CD4-positive, alpha-beta T cell treated with Interleukin-6 for 4 hours (primary cell): ENCODE measurements at regions not wholly inside any gene's neighbourhood (a gene's known extent, or its start where the extent isn't known, plus 50 kb on each side); places are given as distances from the start of the nearest gene placed in this dataset.
"Not testable (repeated sequence)": the region's sequence is repeated elsewhere in the genome, so short reads cannot be mapped to it uniquely, and the experiment has no call there.

Experiments used
- DNase-seq: peaks from one replicate; pipeline ENCODE4 v3.0.0-alpha.2; 2020; ENCODE audit warnings: mixed read lengths

DNA sequence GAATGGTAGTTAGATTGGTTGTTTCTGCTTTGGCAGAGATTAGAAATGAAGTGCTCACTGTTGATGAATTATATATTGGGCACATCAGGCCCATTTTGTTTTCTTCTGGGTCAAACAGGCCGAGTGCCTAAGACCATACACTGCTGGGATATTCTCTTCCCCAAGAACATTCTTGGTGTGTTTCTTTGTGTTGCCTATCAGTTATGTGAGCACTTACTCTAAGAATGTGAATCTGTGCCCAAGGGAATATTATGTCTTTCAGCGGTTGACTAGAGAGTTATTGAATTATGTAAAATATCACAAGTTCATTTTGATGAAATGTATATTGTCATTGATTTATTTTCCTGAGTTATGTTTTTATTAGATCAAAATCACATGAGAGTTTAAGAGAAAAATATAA, 255.5 kb upstream of the SMIM30 start:
- no peak for DNase-seq

DNA sequence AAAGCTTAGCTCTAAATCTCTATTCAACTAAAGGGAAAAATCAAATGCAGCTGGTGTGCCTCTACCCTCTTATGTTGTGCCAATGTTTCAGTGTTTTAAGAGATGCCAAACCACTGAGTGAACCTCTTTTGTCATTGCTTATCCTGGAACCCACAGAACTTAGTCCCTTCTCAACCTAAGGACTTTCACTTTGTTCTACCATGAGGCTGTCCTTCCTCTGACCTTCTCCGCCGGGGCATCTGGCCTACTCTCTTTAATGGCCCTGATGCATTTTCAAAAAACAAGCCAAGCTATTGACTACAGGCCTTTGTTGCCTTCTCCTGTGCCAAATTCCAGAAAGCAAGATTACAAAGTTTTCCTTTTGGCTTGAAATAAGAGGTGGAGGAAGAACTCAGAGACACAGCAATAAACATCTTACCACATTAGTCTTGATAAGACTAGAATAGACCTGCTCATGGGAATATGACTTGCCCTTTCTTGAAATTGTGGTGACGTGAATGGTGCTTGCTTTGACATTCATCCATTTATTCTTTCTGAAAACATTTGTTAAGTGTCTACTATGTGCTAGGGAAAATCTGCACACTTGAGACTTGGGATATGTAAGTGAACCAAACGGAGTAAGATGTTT, 253.2 kb upstream of the SMIM30 start:
- DNase-seq: no peak

DNA sequence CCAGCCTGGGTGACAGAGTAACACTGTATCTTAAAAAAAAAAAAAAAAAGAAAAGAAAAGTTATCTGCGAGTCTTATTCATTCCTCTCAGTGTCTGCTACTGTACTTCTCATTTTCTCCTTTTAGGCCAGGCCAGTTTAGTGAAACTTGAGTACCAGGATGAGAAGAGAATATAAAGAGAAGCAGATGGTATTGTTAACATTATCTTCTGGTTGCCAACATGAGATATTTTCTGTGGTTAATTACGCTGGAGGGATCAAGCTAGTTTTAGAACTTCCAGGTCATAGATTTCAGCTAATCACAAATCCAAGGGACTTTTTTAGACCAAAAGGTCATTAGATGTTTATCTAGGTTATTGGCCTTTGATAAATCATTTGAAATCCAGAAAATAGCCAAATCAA, 252.6 kb upstream of the SMIM30 start:
- no peak for DNase-seq

DNA sequence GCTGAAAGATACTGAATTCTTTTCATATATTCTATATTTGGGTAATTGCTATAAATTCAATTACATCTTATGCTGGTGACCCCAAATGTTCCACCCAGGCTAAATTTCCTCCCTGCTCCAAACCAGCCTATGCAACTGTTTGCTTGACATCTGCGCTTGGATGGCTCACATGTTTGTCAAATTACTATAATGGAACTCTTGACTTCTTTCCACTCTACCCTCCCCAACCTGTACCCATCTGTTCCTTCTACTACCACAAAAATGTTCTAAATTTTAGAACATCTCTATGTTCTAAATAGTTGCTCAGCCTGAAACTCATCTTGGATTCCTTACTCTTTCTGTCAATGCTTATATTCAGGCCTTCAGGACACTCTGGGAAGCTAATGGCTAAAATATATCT, 249.9 kb upstream of the SMIM30 start:
- no peak for DNase-seq

DNA sequence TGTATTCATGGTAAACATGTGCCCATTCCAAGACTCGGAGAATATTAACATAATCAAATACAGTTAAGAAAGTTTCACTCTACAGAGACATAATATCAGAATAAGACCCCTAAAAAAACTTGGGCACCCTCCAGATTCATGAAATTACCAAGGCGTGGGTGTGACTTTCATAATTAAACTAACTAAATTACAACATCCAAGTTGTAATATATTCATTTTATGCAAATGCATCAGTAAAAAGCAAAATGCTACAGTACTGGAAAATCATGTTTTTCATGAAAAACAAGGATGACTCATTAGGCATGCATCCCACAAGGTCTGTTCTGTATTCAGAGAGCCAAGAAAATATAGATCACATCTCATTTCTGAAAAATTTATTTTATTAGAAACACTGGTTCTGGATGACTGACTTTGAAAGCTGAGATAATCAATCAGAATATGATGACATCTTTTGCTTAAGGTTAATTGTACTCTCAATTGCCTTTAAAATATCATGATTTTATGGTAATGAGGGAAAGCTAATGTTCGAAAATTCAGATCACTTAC, 248.8 kb upstream of the SMIM30 start:
- DNase-seq: no peak

DNA sequence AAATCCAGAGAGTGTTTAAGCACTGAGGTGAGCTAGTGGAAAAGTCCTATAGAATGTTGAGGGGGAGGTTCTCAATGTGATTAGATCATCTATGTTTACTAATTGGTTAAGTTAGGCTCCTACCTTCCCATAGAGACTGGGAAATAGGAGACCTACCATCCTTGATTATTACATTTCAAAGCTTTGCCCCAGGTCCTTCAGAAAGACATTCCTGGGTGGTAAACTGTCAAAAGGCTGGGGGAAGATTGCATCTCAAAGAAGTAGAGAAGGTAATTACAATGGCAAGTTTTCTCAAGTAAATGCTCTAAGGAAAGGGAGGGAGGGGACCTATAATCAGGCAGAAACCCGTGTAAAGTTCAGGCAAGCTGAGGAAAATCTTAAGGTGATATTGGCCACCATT, 247.8 kb upstream of the SMIM30 start:
- DNase-seq: no peak

DNA sequence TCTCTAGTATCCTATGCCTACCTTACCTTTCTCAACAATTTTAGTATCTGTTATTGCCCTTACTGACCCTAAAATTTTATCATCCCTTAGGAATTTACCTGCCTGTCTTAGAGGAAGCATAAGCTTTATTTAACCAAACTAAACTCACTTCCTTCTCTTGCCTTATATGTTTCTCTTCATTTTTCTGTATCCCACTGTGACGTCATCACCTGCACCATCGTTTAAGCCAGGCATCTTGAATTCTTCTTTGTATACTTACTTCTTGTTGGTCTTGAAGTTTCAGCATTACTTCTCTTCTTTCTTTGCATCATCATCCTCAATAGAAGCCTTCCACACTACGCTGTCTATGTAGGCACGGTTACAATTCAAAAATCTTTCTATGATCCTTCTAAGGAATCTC, 231.0 kb upstream of the SMIM30 start:
- DNase-seq: no peak

DNA sequence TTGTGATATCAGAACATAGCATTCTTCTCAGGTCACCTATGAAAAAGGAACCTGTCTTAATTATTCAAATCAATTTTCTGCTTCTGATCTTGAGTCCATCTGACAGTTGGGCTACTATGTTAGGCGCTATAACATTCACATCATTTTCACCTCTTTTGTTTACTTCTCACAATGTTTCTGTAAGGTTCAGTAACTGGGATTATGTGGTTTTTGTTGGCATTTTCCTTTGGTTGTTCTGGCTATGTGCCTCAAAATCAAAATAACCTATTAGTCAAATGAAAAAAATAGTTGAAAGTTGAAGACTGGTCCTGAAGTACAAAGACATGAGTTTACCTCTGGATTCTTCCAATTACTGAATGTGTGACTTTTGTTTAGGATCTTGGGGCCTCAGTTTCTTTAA, 221.3 kb upstream of the SMIM30 start:
- no peak for DNase-seq

DNA sequence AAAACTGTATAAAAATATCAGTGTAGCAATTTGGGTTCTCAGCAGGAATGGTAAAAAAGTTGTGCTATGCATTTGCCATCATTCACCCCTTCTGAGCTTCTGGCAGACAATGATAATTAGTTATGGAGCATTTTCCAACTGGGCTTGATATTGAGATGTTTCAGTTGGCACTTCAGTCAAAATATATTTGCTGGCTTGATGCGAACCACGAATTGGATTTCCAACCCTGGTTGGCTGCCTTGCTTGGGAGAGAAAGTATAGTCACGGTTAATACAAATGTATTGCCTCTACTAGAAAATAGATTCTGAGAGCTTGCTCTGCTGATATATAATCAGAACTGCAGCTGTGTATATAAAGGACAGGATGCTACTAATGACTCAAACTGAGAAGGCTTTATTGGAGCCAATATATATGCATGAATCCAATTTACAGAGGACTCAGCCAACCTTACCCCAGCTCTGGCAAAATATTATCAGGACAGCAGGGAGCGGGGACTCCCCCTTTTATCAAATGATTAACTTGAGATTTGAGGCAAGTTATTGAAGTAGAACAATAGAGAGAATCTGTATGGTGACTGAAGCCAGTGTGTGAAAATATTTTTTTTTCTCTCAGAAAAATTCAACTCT, 219.8 kb upstream of the SMIM30 start:
- no peak for DNase-seq

DNA sequence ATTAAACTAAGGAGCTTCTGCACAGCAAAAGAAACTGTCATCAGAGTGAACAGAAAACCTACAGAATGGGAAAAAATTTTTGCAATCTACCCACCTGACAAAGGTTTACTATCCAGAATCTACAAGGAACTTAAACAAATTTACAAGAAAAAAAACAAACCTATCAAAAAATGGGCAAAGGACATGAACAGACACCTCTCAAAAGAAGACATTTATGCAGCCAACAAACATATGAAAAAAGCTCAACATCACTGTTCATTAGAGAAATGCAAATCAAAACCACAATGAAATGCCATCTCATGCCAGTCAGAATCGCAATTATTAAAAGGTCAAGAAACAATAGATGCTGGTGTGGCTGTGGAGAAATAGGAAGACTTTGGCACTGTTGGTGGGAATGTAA, 218.5 kb upstream of the SMIM30 start:
- DNase-seq: not testable (repeated sequence)

DNA sequence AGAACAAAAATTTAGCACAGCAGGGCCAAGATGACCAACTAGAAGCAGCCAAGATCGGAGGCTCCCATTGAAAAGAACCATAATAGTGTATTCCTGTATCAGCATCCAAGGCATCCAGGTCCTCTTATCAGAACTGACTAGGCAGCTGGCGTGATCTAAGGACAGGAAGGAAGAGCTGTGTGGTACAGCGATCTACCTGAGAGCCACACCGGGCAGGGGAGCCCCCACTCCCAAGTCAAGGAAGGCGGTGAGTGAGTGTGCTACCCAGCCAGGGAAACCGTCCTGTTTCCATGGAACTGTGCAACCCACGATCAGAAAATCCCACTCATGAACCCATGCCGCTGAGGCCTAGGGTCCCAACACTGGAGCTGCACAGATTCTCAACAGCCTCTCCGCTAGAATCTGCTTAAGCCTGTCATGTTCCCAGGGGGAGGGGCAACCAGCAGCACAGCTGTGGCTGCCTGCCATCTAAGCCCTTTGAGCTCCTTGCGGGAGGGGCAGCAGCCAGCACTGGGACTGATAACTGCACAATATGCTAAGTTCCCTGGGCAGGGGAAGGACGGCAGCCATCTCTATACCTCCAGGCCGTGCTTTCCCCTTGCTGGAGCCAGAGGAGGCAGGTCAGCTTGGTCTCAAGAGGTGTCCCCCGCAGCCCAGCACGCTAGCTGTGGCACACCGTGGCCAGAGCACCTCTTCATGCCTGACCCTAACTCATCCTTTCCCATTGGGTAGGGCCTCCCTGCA, 213.0 kb upstream of the SMIM30 start:
- DNase-seq: no peak

DNA sequence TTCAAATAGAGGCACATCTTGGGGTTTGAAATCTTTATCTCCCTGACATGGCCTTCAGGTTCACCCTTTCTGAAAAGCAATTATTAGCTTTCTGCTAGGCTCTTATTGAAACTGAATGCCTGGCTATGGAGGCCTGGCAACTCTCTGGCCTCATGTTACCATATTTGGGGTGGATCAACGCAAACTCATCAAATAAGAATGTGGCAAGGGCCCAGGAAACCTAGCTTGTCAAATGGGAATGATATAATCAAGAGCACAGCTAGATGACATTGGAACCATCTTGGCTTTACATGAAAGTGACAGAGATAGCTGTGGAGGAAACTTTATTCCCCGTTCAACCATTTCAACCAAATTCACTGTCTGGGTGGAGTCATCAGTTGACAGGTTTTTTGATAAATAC, 202.8 kb upstream of the SMIM30 start:
- DNase-seq: no peak

DNA sequence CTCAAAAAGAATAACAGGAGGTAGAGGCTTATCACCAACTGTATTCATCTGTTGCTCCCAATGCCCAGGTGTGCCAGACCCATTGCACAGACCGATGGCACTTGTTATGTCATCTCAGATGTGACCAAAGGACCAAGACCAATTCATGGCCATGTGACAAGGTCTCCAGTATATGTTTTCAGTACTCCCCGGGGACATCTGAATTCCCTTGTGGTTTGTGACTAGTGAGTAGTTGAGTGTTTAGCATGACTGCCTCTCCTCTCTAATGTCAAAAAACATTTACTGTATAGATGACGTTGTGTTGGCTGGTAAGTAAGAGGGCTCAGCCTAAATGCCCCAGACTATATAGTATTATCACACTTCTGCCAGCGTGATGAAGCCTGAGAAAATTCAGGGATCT, 202.1 kb upstream of the SMIM30 start:
- no peak for DNase-seq

DNA sequence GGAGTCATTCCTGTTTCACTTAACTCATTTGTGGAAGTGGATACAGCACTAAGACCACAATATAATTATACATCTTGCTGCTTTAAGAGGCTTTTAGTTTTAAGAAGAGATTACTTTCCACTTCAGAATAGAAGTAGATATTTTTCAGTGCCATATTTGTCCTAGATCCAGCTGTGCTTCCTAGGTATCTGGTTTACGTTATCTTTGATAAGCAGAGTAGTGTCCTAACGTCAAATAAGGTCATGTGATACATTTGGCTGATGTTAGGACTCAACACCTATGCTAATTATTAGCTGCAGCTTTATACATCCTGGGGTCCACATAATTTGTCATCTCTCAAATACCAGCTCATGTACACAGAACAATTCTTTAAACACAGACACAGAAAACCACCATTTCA, 196.2 kb upstream of the SMIM30 start:
- DNase-seq: no peak

DNA sequence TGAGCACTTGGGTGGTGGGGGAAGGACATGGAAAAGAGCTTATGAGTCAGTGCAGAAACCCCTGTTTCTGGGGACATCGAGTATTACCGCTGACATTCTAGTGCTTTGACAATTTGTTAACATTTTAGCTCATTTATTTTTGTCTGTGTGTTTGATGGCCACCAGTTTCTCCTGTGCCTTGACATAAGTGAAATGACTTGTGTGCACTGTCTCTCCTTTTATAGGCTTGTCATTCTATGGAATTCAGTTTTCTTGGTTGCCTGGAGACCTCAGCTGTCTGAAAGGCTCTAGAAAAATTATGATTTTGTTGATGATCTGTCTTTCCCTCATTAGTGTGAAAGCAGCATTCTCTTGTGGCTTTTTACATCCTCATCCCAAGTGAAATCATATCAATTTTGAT, 190.0 kb upstream of the SMIM30 start:
- no peak for DNase-seq

DNA sequence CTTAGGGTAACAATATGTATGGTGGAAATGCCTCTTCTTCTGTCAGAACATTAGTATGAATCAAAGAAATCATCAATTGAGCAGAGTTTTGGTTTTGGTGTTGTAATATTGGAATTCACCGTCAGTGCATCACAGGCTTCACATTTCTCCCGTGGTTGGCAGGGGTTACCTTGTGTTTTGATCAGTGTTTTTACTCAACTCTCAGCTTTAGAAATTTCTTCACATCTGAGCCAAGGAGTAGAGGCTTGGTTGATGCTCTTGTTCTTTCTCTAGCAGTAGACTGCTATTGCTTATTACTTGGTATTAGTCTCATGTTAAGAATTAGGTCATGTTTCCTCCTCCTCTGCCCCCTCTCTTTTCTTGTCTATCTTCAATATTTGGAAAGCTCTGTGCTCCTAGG, 188.8 kb upstream of the SMIM30 start:
- no peak for DNase-seq

DNA sequence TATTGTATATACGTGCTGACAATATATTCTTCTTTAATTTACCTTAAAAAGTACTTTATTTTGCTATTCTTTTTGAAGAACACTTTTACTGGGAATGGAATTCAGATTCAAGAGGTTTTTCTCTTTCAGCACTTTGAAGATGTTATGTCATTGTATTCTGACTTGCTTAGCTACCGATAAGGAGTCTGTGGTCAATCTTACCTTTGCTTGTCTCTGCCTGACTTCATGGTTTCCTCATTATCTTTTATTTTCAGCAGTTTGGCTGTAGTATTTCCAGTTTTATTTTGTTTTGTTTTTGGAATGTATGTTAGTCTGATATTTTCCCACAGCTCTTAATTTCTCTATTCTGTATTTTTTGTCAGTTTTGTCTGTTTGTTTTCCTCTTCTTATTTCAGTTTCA, 187.9 kb upstream of the SMIM30 start:
- DNase-seq: no peak

DNA sequence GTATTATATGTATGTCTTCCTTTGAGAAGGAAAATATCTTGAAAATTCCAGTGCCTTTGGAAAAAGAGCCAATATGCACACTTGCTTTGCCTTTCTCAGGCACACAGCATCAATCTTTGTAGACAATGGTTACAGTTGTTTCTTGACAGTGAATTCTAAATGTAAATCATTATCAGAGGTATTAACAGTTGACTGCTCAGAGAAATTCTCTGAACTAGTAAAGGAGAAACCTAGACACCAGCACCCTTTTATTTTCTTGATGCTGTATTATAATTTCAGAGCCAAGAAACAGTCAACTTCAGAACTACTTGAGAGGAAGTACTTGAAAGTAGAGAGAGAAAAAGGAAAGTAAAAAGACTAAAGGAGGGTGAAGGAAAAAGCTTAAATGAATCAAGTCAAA, 185.8 kb upstream of the SMIM30 start:
- no peak for DNase-seq

DNA sequence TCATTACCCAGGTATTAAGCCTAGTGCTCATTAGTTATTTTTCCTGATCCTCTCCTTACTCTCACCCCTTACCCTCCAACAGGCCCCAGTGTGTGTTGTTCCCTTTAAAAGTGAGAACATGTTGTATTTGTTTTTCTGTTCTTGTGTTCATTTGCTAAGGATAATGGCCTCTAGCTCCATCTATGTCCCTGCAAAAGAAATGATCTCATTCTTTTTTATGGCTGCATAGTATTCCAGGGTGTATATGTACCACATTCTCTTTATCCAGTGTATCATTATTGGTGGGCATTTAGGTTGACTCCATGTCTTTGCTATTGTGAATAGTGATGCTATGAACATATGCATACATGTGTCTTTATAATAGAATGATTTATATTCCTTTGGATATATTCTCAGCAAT, 185.0 kb upstream of the SMIM30 start:
- not testable (repeated sequence) for DNase-seq

DNA sequence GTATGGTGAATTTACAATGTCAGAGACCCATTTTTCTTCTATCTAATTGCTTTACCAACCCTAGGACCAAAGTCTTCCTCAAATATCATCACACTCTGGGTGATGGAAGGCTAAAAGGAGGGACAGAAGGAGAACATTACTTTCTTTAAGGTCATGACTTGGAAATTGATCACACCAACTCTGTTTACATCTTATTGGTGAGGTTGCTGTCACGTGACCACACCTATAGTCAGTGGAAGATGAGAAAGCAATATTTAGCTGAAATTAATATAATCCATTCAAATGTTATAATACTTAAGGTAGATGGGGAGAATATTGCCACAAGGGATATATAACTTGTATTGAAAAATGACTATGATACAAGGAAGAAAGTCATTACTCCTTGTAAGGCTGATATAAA, 183.6 kb upstream of the SMIM30 start:
- no peak for DNase-seq

DNA sequence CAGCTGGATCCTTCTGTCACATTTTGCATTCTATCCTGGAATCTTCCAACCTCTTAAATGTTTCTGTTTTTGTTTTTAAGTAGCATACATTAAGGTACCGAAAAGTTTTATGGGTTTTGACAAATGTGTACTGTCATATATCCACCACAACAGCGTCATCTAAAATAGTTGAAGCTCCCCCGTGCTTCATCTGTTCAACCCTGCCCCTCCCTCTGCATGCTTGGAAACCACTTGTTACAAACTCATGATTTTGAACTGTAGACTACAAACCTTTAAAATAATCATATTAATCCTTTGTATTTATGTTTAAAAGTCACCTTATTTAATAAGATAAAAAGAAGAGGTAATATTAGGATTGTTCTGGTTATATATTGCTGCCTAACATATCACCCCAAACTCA, 182.8 kb upstream of the SMIM30 start:
- no peak for DNase-seq

DNA sequence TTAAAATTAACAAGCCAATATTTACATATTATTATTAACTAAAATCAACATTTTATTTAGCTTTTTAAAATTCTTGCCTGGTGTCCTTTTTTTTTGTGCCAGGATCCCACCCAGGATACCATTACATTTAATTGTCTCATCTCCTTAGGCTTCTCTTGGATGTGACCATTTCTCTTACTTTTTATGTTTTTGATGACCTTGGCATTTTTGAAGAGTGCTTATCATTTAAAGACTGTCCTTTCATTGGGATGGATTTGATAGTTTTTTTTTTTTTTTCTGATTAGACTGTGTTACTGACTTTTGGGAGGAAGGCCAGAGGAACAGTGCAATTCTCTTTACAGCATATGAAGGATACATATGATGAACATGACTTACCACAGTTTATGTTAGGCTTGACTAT, 181.4 kb upstream of the SMIM30 start:
- DNase-seq: no peak

DNA sequence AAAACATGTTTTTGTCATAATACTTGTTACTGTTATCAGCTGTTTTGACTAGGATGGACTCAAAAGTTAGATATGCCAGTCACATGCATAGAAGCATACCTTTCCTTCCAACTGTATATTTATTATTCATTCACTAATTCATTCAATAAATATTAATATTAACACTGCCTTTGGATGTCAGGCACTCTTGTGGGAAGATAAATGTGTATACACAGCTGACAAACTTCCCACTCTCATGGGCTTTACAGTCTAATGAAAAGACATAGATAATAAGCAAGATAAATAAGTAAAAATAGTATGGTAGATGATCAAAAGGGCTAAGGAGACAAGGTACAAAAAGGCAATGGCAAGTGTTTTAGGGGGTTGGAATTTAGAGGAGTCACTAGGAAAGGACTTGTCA, 180.1 kb upstream of the SMIM30 start:
- DNase-seq: no peak

DNA sequence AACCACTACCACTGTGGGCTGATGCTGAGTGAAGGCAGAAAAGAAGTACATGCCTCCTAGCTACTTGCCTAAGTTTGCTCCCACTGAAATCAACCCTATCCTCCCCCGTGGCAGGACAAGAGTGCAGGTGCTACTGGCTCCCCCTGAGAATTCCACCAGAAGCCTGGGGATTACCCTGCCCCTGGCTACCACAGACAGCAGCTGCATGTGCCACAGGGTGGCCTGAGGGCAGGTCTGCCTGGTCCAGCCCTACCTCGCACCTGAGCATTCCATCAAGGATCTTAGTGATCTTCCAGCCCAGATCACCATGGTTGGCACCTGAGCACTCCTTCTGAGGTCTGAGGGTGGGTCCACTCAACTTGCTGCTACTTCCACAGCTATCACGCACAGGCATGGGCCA, 176.4 kb upstream of the SMIM30 start:
- no peak for DNase-seq
